ENCODE measurements at regions not wholly inside any gene's neighbourhood (a gene's known extent, or its start where the extent isn't known, plus 50 kb on each side); places are given as distances from the start of the nearest gene placed in this dataset.
A peak's percentile ranks its signal among the peaks of the same experiment; 100 is the strongest.

DNA sequence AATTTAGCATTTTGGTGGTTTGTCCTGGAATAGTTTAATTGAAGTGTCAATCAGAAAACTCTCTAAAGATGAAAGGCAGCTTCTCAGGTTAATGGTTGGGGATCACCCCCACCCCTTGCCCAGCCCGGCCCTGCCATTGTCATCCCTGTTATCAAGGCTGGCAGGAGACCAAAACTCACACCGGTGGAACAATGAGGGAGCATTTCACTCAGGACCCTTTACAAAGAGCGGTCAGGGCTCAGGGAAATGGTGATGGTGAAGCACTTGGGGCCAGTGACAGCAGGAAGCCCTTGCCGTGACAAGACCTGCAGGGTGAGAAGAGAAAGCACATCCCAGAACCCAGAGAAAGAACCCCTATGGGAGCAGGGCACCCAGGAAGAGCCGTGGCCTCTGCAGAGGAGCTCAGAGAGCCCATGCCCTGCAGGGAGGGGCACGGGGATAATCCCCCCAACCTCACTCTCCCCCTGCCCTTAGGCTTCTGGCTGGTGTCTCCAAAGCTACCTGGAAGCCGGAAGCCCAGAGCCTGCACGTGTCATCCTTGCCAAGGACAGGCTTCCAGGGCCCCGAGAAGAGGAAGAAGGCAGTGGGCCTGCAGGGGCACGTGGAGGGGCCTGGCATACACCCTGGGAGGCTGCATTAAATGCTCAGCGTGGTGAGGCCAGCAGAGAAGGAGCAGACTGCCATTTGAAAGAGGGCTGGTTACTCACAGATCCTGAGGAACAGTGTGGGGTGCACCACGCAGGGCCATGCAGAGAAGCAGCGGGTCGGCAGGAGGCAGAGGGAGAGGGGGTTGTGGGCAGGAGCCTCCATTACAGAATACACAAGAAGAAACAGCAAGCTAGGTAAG lies 80.6 kb upstream of the PRR20G start:
- Mint-ChIP-seq H3K36me3 (no peaks in the 10 kb centered on the region), H3K27me3 (ENCODE audit: low read depth) (no peaks in the 10 kb centered on the region), H3K4me1 (peaks cover 14% of the 10 kb centered on the region), H3K27ac (no peak overlapping the region), H3K9me3 (no peaks in the 10 kb centered on the region), H3K4me3 (no peak overlapping the region)
- no peak for DNase-seq (ENCODE audit: low spot score)
- ATAC-seq, result no peak
- TF ChIP-seq TP53 (CRISPR knock-in tag; IDR thresholded peaks at IDR 0.05) (no peak), NFE2L1 (CRISPR knock-in tag; IDR thresholded peaks at IDR 0.05) (no peak), NR1H2 (CRISPR knock-in tag; IDR thresholded peaks at IDR 0.05) (no peak), ZNF138 (CRISPR knock-in tag; conservative IDR thresholded peaks at IDR 0.05) (no peak), FOXJ3 (CRISPR knock-in tag; IDR thresholded peaks at IDR 0.05; ENCODE audit: borderline replicate concordance) (no peak), IRF2 (CRISPR knock-in tag; IDR thresholded peaks at IDR 0.05; ENCODE audit: borderline replicate concordance, low read depth) (no peak), FOXK1 (CRISPR knock-in tag; IDR thresholded peaks at IDR 0.05) (no peak), KAT7 (CRISPR knock-in tag; IDR thresholded peaks at IDR 0.05; ENCODE audit: borderline replicate concordance) (no peak)
- TF ChIP-seq, protein P1, sequence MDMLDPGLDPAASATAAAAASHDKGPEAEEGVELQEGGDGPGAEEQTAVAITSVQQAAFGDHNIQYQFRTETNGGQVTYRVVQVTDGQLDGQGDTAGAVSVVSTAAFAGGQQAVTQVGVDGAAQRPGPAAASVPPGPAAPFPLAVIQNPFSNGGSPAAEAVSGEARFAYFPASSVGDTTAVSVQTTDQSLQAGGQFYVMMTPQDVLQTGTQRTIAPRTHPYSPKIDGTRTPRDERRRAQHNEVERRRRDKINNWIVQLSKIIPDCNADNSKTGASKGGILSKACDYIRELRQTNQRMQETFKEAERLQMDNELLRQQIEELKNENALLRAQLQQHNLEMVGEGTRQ (CRISPR knock-in tag; IDR thresholded peaks at IDR 0.05), result no peak
- TF ChIP-seq, protein P2, sequence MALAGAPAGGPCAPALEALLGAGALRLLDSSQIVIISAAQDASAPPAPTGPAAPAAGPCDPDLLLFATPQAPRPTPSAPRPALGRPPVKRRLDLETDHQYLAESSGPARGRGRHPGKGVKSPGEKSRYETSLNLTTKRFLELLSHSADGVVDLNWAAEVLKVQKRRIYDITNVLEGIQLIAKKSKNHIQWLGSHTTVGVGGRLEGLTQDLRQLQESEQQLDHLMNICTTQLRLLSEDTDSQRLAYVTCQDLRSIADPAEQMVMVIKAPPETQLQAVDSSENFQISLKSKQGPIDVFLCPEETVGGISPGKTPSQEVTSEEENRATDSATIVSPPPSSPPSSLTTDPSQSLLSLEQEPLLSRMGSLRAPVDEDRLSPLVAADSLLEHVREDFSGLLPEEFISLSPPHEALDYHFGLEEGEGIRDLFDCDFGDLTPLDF (CRISPR knock-in tag; IDR thresholded peaks at IDR 0.05), result no peak
- TF ChIP-seq, protein P3, sequence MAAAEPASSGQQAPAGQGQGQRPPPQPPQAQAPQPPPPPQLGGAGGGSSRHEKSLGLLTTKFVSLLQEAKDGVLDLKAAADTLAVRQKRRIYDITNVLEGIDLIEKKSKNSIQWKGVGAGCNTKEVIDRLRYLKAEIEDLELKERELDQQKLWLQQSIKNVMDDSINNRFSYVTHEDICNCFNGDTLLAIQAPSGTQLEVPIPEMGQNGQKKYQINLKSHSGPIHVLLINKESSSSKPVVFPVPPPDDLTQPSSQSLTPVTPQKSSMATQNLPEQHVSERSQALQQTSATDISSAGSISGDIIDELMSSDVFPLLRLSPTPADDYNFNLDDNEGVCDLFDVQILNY (CRISPR knock-in tag; IDR thresholded peaks at IDR 0.05), result no peak
- TF ChIP-seq, protein P4, sequence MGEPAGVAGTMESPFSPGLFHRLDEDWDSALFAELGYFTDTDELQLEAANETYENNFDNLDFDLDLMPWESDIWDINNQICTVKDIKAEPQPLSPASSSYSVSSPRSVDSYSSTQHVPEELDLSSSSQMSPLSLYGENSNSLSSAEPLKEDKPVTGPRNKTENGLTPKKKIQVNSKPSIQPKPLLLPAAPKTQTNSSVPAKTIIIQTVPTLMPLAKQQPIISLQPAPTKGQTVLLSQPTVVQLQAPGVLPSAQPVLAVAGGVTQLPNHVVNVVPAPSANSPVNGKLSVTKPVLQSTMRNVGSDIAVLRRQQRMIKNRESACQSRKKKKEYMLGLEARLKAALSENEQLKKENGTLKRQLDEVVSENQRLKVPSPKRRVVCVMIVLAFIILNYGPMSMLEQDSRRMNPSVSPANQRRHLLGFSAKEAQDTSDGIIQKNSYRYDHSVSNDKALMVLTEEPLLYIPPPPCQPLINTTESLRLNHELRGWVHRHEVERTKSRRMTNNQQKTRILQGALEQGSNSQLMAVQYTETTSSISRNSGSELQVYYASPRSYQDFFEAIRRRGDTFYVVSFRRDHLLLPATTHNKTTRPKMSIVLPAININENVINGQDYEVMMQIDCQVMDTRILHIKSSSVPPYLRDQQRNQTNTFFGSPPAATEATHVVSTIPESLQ (CRISPR knock-in tag; IDR thresholded peaks at IDR 0.05), result no peak
- TF ChIP-seq, protein P5, sequence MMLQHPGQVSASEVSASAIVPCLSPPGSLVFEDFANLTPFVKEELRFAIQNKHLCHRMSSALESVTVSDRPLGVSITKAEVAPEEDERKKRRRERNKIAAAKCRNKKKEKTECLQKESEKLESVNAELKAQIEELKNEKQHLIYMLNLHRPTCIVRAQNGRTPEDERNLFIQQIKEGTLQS (CRISPR knock-in tag; conservative IDR thresholded peaks at IDR 0.05), result no peak
- ChIA-PET POLR2A (no interaction called here), CTCF (interaction anchor here (1.7 kb wide), 1 partner anchor 105 kb away, joined by 4 read pairs; no protein-coding TSS in a partner anchor)

DNA sequence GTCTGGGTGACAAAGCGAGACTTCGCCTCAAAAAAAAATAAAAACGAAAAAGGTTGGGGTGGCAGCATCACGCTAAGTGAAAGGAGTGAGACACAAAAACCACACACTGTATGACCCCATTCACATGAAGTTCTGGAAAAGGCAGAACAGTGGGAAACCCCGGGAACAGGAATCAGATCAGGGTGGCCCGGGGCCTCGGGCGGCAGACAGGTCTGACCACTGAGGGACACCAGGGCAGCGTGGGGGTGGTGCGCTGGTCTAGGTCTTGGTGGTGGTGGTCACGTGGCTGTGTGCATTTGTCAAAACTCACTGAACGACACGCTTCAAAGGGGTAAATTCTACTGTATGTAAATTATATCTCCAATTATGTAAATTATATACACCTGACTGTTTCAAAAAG lies 79.7 kb upstream of the PRR20G start:
- H3K27me3 Mint-ChIP-seq (ENCODE audit: low read depth), result no peaks in the 10 kb centered on the region; the same call in 1 of the 2 replicates
- TF ChIP-seq ZNF263 (CRISPR knock-in tag; IDR thresholded peaks at IDR 0.05; ENCODE audit: low read depth), result no peak
- TF ChIP-seq, protein P6, sequence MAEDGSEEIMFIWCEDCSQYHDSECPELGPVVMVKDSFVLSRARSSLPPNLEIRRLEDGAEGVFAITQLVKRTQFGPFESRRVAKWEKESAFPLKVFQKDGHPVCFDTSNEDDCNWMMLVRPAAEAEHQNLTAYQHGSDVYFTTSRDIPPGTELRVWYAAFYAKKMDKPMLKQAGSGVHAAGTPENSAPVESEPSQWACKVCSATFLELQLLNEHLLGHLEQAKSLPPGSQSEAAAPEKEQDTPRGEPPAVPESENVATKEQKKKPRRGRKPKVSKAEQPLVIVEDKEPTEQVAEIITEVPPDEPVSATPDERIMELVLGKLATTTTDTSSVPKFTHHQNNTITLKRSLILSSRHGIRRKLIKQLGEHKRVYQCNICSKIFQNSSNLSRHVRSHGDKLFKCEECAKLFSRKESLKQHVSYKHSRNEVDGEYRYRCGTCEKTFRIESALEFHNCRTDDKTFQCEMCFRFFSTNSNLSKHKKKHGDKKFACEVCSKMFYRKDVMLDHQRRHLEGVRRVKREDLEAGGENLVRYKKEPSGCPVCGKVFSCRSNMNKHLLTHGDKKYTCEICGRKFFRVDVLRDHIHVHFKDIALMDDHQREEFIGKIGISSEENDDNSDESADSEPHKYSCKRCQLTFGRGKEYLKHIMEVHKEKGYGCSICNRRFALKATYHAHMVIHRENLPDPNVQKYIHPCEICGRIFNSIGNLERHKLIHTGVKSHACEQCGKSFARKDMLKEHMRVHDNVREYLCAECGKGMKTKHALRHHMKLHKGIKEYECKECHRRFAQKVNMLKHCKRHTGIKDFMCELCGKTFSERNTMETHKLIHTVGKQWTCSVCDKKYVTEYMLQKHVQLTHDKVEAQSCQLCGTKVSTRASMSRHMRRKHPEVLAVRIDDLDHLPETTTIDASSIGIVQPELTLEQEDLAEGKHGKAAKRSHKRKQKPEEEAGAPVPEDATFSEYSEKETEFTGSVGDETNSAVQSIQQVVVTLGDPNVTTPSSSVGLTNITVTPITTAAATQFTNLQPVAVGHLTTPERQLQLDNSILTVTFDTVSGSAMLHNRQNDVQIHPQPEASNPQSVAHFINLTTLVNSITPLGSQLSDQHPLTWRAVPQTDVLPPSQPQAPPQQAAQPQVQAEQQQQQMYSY (CRISPR knock-in tag; IDR thresholded peaks at IDR 0.05), result peak; percentile 51
- no peak overlapping the region for H3K4me3 Mint-ChIP-seq
- POLR2A ChIA-PET, result no interaction called here
- CTCF ChIA-PET, result no interaction called here
- no peak overlapping the region for H3K27ac Mint-ChIP-seq
- ATAC-seq (no peak), DNase-seq (ENCODE audit: low spot score) (no peak)
- H3K36me3 Mint-ChIP-seq, result no peaks in the 10 kb centered on the region
- no peaks in the 10 kb centered on the region for H3K9me3 Mint-ChIP-seq
- peaks cover 14% of the 10 kb centered on the region for H3K4me1 Mint-ChIP-seq

All from WTC11 (cell line).